SIG-M5 treated with dmso at 0.1 percent for 504 hours (cell line): ENCODE measurements at regions not wholly inside any gene's neighbourhood (a gene's known extent, or its start where the extent isn't known, plus 50 kb on each side); places are given as distances from the start of the nearest gene placed in this dataset.
A peak's percentile ranks its signal among the peaks of the same experiment; 100 is the strongest.

ENCODE experiments used
- DNase-seq: peaks from one replicate; lab custom pipeline; 2025; ENCODE audit not compliant: unreplicated experiment; lab: John Stamatoyannopoulos, UW

DNA sequence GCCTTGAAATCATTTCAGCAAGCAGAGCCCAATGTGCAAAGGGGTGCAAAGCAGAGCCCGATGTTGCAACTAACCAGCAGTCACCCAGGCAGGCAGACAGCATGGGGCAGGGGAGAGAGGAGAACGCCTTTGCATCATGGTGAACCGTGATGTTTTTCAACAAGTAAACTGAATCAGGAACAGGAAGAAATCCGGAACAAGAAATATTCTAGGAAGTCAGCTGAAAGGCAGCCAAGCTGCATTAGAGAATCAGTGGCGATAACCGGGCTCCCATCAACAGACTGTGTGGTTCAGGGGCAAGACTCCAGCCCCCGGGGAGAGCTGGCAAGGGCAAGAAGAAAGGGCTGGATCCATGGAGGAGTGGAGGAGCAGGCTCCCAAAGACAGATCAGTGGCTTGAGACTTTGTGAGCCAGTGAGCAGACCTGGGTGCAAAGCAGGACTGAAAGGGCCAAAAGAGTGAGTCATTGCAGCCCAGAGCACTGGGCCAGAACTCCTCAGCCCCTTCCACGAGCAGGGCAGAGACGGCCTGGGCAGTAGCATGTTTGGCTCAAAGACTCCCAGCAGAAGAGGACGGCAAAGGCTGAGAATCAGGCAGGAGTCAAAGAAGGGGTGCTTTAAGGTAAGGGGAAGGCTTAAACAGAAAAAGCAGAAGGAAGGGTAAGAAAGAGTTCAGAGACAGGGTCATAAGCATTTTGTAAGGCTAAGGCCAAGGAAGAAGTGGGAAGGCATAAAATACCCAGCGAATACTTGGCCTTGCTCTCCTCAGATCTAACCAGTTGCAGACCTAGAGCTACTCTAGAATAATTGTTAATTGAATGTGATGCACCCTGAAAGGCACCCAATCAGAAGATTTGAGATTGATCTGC is 155.0 kb downstream of the SETD4 start:
- DNase-seq = peak; percentile 22

DNA sequence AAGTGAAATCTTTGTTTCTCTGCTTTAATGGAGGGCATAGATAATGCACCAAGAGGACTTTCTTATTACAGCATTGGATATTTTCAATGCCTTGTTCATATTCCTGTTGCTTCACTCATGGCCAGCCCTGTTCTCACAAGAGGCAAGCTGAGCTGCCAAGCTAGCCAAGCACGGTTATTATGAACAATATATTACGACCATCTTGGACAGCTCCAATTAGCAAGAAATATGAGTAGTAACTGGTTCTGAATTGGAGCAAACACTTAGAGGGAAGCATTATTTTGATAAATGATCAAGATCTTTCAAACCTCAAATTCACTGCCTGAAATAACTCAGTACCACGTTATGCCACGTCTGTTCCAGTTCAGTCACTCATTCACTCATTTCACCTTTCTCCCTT is 159.8 kb downstream of the SETD4 start:
- no peak for DNase-seq

DNA sequence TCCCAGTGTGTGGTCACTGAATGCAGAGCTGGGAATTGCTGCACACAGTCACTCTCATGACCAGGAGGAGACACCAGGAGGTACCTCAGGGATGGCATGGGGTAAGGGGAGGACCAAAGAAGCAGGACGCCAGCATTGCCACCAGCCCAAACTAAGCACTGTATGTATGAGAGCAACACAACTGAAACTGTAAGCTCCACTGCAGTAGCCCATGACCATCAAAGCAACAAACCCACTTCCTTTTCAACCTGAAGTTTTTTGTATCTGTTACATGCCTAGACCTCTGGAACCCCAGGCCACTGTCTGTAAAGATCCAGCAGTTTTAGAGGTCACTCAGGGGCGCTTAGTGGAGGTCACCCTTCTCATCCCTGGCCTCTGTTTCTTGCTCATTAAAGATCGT is 164.3 kb downstream of the SETD4 start:
- no peak for DNase-seq

DNA sequence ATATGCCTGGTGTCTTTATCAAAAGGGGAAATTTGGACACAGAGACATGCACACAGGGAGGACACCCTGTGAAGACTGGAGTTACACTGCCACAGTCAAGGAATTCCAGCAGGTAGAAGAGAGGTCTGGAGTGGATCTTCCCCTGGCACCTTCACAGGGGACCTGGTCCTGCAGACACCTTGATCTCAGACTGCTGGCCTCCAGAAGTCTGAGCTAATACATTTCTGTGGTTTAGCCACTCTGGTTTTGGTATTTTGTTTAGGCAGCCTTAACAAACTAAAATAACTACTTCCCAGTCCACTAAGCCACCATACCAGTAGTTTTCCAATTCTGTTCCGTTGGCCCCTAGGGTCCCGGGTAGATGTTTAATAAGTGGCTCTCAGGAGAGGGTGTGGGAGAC is 164.7 kb downstream of the SETD4 start:
- DNase-seq = no peak

DNA sequence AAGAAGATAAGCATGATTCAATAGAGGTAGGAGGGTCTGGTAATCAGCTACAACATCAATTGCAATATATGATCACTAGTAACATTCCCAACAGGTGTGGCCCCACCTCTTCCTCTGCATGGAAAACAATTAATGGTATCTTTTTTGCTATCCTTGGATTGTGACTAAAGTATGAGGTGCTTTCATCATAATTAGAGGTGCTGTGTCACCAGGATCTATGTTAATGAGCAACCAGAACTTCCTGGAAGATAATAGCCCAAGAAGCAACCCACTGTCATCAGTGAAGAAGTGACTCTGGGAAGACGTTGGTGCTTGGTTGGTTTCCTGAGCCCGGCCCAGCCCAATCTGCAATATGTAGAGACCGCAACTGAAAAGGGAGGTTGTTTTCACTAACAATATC is 167.2 kb downstream of the SETD4 start:
- no peak for DNase-seq

DNA sequence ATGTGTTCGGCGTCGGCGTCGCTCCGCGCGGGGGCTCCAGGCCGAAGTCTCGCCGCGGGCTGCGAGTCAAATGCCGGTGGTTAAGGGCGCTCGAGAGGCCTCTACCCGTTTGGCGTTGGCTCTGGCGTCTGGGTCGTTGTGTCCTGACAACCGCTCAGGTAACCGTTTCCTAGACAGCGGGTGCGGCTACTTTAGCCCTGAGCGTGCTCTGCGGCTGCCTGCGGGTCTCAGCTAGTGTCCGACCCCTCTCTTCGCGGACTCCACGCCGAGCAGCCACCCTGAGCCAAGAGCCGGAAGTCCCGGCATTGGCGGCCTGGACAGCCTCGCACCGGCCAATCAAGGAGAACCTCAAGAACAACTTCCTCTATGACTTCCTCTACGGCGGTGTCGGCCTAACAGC is 173.4 kb downstream of the SETD4 start:
- no peak for DNase-seq

DNA sequence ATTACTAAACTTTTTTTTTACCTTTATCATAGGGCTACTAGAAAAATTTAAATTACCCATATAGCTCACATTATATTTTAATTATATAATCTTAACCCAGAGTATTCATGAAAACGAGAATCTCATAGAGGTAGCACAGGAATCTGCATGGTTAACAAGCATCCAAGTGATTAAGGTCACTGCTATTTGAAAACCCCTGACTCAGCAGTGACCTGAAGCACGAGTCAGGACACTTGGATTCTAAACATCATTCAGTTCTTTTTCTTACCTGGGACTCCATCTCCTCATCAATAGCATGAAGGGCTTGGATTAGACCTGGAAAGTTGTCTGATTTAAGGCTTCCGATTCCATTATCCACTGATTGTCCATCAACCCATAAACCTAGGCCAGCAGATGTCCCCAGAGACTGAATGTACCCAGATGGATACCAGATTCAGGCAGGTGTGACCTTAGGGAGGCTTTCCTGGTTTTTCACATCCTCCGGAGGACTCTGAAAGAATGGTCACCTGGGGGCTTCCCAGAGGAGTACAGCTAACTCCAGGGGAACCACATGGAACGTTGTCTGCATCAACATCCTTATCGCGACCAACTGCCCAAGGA is 174.3 kb downstream of the SETD4 start:
- no peak for DNase-seq

DNA sequence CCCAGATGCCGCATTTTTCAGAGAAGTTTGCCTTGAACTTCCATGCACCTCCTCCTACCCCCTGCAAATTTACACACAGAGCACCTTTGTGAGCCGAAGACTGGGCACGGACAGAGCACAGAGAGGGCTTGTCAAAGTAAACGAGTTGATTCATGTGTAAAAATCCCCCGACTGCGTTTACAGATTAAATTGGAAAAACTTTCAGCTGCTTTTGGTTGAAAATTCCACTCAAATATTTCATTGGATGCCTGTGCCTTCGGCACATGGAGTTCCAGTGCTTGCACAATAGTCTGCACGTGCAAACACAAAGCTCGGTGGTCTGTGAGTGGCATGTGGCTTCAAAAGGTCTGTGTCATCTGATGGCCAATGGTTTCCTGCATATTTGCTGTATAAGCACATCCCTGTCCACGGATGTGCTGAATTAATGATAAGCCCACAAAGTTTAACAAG is 177.5 kb downstream of the SETD4 start:
- no peak for DNase-seq

DNA sequence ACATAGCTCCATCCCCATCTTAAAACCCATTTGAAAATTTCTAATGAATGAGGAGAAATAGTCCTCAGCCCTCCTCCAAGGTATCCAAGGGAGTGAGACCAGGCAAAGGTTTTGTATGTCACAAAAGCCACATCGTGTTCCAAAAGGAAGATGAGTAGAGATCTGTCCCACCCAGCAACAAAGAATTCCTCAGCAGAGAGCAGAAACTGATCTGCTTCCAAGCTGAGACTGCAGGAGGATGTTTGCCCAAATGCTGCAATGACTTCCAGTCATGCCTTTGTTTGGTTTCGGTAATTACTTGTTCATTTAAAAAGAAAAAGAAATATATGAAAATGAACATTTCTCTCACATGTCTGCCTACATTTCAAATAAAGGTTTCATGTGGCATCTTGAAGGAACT is 186.9 kb downstream of the SETD4 start:
- DNase-seq = no peak

DNA sequence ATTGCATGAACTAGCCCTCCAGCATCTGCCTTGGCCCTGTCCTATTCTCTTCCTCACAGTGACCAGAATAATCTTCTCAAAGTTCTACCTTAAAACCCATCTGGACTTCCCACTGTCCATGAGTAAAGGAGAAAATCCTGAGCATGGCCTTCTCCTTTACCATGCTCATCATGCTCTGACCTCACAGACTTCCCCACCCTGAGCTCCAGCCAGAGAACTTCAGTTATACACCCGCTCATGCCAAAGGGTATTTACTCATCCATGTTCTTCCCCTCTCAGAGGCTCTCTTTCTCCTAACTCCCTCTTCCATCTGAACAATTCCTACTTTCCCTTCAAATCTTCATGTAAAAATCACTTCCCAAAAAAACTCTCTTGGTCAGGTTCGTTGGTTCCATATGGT is 188.4 kb downstream of the SETD4 start:
- DNase-seq = no peak

DNA sequence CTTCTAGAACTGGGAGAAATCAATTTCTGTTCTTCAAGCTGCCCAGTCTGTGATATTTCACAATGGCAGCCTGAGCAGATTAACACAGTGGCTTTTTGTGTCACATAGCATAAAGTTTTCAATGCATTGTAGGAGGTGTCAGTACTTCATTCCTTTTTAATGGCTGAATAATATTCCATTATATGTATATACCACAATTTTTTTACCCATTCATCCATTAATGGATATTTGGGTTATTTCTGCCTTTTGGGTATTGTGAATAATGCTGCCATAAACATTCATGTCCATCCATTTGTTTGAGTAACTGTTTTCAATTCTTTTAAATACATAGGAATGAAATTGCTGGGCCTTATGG is 191.5 kb downstream of the SETD4 start:
- DNase-seq = no peak

DNA sequence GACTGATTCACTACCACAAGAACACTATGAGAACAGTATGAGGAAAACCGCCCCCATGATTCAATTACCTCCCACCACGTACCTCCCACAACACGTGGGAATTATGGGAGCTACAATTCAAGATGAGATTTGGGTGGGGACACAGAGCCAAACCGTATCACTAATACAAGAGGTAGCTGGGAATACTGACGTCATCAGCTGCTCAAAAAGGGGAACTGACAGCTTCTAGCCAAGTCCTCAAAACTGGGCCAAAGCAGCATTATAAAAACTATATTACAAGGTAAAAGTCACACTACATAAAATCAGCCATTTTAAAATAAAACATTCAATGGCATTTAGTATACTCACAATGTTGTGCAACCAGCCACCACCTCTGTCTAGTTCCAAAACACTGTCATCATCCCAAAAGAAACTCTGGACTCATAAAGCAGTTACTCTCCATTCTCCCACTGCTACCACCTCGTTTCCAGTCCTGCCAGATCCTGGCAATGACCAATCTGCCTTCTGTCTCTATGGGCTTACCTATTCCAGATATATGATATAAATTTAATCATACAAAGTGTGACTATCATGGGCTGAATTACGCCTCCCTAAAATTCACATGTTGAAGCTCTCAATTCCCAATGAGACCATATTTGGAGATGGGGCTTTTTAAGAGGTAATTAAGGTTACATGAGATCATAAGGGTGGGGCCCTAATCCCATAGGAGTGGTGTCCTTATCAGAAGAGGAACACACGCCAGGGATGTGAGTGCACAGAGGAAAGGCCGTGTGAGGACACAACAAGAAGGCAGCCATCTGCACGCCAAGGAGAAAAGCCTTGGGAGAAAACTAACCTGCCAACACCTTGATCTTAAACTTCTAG is 192.1 kb downstream of the SETD4 start:
- DNase-seq = no peak

DNA sequence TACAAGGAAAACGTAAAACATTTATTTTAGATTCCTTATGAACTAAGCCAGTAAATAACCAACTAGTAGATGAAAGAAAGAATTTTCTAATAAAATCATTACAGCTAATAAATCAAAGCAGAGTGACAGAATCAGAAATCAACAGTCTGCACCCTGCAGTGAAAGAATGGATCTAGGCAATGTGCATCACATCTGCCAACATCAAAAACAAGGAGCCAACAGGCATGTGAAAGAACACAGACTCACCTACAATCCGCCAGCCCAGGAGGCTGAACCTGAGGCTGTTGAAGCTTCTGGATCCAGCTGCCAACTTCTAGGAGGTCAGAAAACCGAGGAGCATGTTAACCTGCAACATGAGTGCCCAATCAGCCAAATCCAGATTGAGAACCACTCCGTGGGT is 196.3 kb downstream of the SETD4 start:
- DNase-seq = no peak

DNA sequence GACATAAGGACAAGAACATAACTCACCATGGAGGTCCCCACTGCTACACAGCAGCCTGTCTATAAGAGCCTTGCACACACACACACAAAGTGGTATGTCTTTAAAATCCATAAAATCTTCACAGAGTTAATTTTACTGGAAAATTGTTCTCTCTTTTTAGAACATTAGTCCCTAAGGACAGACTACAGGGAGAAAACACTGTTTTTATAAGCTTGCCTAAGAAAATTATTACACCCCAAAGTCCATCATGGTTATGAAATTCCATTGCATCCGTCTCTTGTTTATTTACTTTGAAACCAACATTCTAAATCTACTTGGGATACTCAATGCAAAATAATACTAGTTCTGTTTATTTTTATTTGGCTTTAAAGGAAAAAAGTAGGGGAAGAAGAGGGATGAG is 197.4 kb downstream of the SETD4 start:
- no peak for DNase-seq

DNA sequence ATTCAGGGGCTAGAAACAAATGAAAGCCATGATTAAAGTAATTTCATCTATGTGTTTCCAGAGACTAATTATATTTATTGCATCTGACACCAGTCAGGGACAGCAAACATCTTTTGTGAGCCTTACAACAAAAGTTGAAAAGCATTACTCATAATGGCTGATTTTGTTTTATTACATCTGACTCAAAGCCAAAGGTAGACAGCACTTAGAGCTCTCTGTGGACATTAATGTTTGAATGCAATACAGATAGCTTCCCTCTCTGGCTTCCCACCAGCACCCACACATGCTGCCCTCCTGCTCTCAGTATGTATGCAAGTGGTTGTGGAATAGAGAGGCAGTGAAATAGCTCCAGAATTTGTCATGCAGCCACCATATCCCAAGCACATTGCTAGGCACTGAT is 198.7 kb downstream of the SETD4 start:
- no peak for DNase-seq

DNA sequence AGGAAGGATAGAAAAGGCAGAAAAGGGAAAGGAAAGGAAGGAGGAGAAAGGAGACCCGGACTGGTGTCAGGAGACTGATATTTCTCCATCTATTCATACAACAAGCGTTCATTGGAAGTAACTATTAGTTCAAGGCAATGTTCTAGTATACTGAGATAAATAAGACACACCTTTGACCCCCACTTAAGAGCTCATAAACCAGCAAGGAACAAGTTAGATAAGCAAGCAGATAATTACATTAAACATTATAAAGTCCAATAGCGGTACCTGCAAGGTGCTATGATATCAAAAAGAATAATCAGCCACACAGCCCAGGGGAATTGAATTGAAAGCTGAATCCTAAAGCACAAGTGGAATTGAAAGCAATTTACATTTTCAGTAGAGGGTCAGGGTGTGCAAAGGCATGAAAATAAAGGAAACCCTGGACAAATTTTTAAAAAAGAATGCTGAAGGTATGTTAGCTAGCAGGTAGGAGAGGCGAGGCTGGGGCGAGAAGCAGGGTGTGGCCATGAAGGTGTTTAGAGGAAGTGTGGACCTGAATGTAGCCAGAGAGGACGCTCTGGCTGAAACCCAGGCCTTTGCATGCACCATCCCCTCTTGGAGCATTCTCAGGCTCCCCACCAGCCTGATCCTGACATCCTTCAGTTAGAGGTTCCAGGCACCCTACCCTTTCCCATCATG is 200.0 kb downstream of the SETD4 start:
- no peak for DNase-seq

DNA sequence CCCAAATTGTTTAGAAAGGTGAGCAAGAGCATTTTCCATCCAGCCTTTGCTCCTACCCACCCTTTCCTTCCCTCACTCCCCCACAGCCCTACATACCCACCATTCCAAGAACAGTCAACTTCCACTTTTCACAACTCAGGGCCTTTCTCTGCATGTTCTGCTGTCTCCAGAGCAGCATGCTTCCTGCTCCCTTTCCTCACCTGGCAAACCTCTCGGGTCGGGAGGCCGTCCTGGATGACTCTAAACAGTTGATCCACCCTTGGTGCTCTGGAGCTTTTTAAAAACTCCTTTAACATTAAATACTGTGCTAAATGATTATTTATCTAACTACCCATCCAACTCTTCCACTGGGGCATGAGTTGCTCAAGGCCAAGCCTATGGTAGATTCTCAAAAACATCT is 200.6 kb downstream of the SETD4 start:
- DNase-seq = no peak

DNA sequence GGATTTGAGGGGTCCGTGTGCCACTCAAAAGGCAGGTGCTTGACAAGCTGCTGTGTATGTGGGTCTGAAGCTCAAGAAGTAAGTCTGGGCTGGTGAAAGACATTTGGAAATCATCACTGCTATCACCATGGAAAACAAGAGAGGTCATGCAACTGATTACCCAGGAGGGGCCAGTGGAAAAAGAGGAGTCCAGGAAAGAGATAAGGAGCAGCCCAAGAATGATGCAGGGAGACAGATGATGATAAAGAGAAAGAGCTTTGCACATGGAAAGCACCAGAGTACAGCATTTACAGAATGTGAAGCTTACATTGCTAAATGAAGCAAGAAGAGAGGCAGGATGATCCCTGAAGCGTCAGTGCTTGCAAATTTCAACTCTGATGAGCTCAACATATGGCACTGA is 203.2 kb downstream of the SETD4 start:
- DNase-seq = no peak

DNA sequence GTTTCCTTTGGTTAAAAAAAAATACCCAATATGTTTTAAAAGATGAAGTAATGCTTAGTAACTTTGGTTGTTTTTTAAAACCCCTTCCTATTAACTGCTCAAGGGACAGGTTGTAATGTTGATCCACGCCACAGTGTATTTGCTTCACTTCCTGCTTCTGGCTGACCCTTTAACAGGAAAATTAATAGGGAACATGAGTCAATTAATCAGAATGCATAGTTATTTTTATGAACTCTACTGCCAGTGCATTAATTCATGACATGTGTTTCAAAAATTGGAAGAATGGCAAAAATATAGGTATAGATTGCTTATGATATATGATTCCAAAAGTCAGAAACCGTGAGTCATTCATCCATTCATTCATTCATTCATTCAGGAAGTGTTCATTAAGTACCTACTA is 204.8 kb downstream of the SETD4 start:
- DNase-seq = no peak

DNA sequence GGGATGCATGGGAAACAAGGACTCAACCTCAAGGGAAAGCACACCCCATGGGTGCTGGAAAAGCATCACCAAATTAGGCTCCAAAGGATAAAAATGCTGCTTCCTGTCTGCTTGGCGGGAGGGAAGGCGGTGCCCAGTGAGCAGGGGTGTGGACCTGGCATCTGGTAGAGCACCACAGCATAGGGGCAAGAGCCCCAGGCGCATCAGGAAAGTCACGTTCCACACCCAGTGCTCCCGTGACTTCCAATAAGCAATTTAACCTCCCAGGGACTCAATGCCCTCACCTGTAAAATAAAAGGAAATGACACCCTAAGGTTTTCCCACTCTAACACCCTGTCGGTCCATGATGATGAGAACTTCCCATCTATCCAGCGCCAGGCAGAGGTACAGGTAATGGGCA is 206.0 kb downstream of the SETD4 start:
- no peak for DNase-seq
